ENCODE measurements at regions not wholly inside any gene's neighbourhood (a gene's known extent, or its start where the extent isn't known, plus 50 kb on each side); places are given as distances from the start of the nearest gene placed in this dataset.
"Not testable (repeated sequence)": the region's sequence is repeated elsewhere in the genome, so short reads cannot be mapped to it uniquely, and the experiment has no call there.

DNA sequence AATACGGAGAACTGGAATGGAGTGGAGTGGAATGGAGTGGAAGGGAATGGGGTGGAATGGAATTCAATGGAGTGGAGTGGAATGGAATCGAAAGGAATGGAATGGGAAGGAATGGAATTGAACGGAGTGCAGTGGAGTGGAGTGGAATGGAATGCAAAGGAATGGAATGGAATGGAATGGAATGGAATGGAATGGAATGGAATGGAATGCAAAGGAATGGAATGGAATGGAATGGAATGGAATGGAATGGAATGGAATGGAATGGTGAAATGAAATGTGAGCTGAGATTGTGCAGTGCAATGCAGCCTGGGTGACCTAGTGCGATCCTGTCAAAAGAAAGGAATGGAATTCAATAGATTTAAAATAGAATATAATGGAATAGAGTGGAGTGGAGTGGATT, 357.3 kb upstream of the WSB1 start:
- H3K9me3 ChIP-seq; H3K4me3 ChIP-seq (replicated peaks in 1 of 3); H3K36me3 ChIP-seq; DNase-seq; H3K27me3 ChIP-seq; intact Hi-C loops (cut with DNase I); H3K27ac ChIP-seq; H3K4me1 ChIP-seq: not testable (repeated sequence)
- WGBS, 2 donors: 77 to 83% methylated on average over 4 of the region's 4 CpGs

DNA sequence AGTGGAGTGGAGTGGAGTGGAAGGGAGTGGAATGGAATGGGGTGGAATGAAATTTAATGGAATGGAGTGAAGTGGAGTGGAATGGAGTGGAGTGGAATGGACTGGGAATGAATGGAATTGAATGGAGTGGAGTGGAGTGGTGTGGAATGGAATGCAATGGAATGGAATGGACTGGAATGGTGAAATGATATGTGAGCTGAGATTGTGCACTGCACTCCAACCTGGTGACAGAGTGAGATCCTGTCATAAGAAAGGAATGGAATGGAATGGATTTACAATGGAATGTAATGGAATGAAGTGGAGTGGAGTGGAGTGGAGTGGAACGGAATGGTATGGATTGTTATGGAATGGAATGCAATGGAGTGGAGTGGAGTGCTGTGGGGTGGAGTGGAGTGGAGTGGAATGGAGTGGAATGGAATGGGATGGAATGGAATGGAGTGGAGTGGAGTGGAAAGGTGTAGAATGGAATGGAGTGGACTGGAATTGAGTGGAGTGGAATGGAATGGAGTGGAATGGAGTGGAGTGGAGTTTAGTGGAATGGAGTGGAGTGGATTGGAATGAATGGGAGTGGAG, 356.1 kb upstream of the WSB1 start:
- H3K27ac ChIP-seq; H3K27me3 ChIP-seq; H3K36me3 ChIP-seq; DNase-seq; intact Hi-C loops (cut with DNase I); H3K4me1 ChIP-seq; H3K9me3 ChIP-seq; H3K4me3 ChIP-seq (replicated peaks in 1 of 3): not testable (repeated sequence)
- WGBS, 2 donors: 21 to 23% methylated on average over 1 of the region's 1 CpG

DNA sequence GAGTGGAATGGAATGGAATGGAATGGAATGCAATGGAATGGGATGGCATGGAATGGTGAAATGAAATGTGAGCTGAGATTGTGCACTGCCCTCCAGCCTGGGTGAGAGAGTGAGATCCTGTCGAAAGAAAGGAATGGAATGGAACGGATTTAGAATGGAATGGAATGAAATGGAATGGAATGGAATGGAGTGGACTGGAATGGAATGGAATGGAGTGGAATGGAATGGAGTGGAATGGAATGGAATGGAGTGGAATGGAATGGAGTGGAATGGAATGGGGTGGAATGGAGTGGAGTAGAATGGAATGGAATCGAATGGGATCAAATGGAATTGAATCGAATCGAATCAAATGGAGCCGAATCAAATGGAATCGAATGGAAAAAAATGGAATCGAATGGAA, 354.2 kb upstream of the WSB1 start:
- H3K9me3 ChIP-seq: not testable (repeated sequence)

DNA sequence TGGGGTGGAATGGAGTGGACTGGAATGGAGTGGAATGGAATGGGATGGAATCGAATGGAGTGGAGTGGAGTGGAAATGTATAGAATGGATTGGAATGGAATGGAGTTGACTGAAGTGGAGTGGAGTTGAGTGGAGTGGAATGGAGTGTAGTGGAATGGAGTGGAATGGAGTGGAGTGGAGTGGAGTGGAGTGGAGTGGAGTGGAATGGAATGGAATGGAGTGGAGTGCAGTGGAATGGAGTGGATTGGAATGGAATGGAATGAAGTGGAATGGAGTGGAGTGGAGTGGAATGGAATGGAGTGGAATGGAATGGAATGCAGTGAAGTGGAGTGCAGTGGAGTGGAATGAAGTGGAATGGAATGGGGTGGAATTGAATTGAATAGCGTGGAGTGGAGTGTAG, 353.3 kb upstream of the WSB1 start:
- H3K27me3 ChIP-seq; H3K4me1 ChIP-seq; intact Hi-C loops (cut with DNase I); H3K4me3 ChIP-seq (replicated peaks in 1 of 3); H3K36me3 ChIP-seq; H3K27ac ChIP-seq; H3K9me3 ChIP-seq; DNase-seq: not testable (repeated sequence)
- 44 to 45% methylated on average over 2 of the region's 2 CpGs for WGBS, 2 donors

More for the DNA sequence above, 354.2 kb upstream of the WSB1 start:
- intact Hi-C loops (cut with DNase I); H3K4me1 ChIP-seq; DNase-seq; H3K36me3 ChIP-seq; H3K27me3 ChIP-seq; H3K4me3 ChIP-seq (replicated peaks in 1 of 3); H3K27ac ChIP-seq: not testable (repeated sequence)
- 81% methylated on average over 8 of the region's 8 CpGs for WGBS, 2 donors

DNA sequence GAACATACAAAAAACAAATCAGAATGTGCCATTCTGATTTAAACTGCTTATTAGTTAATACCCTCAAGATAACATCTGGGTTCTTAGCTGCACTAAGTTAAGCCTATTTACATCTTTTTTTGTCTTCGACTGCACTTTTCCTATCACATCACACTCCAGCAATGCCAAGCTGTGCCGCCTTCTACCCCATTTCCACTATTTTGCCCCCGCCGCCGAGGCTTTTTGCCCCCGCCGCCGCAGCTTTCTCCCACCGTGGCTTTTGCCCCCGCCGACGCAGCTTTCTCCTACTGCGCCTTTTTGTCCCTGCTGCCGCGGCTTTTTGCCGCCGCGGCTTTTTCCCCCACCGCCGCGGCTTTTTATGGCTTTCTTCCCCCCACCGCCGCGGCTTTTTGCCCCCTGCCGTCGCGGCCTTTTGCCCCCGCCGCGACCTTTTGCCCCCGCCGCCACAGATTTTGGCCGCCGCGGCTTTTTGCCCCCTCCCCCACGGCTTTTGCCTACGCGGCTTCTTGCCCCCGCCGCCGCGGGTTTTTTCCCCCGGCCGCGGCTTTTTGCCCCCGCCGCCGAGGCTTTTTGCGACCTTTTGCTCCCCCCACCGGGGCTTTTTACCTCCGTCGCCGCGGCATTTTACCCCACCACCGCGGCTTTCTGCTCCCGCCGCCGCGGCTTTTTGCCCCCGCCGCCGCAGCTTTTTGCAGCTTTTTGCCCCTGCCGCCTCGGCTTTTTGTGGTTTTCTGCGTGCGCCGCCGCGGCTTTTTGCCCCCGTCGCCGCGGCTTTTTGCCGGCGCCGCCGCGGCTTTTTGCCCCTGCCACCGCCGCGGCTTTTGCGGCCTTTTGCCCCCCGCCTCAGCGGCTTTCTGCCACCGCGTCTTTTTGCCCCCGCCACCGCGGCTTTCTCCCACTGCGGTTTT, 331.4 kb upstream of the WSB1 start:
- intact Hi-C loops (cut with DNase I): no loop called here
- no peak for DNase-seq
- WGBS, 2 donors: 25 to 37% methylated on average over 88 to 91 of the region's 91 CpGs
- Histone ChIP-seq H3K27me3 (no peaks in the 10 kb centered on the region), H3K9me3 (no peaks in the 10 kb centered on the region), H3K27ac (no peak overlapping the region), H3K36me3 (no peaks in the 10 kb centered on the region), H3K4me3 (replicated peaks in 1 of 3) (no peak overlapping the region), H3K4me1 (no peaks in the 10 kb centered on the region)
- TF ChIP-seq, protein P1, sequence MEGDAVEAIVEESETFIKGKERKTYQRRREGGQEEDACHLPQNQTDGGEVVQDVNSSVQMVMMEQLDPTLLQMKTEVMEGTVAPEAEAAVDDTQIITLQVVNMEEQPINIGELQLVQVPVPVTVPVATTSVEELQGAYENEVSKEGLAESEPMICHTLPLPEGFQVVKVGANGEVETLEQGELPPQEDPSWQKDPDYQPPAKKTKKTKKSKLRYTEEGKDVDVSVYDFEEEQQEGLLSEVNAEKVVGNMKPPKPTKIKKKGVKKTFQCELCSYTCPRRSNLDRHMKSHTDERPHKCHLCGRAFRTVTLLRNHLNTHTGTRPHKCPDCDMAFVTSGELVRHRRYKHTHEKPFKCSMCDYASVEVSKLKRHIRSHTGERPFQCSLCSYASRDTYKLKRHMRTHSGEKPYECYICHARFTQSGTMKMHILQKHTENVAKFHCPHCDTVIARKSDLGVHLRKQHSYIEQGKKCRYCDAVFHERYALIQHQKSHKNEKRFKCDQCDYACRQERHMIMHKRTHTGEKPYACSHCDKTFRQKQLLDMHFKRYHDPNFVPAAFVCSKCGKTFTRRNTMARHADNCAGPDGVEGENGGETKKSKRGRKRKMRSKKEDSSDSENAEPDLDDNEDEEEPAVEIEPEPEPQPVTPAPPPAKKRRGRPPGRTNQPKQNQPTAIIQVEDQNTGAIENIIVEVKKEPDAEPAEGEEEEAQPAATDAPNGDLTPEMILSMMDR (IDR thresholded peaks at IDR 0.05): no peak
- no peak for TF ChIP-seq POLR2A (IDR thresholded peaks at IDR 0.05)

DNA sequence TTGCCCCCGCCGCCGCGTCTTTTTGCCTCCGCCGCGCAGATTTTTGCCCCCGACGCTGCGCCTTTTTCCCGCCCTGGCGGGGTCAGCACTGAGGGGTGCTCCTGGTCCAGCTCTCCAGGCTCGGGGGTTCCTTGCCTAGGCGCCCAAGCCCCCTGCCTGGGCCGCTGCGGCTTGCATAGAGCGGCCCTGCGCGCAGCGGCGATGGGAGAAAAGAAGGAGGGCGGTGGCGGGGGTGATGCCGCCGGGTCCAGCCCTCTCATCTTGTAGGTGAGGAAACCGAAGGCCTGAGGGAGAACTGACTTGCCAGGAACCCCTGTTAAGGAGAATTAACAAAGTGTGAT, 330.8 kb upstream of the WSB1 start:
- intact Hi-C loops (cut with DNase I): no loop called here
- H3K9me3 ChIP-seq: no peaks in the 10 kb centered on the region
- WGBS, 2 donors: 30 to 45% methylated on average over 26 of the region's 26 CpGs
- TF ChIP-seq, protein P1 (IDR thresholded peaks at IDR 0.05): no peak
- no peak for TF ChIP-seq POLR2A (IDR thresholded peaks at IDR 0.05)
- no peak overlapping the region for H3K4me3 ChIP-seq (replicated peaks in 1 of 3)
- no peaks in the 10 kb centered on the region for H3K36me3 ChIP-seq
- no peaks in the 10 kb centered on the region for H3K4me1 ChIP-seq
- DNase-seq: no peak
- H3K27me3 ChIP-seq: no peaks in the 10 kb centered on the region
- no peak overlapping the region for H3K27ac ChIP-seq

DNA sequence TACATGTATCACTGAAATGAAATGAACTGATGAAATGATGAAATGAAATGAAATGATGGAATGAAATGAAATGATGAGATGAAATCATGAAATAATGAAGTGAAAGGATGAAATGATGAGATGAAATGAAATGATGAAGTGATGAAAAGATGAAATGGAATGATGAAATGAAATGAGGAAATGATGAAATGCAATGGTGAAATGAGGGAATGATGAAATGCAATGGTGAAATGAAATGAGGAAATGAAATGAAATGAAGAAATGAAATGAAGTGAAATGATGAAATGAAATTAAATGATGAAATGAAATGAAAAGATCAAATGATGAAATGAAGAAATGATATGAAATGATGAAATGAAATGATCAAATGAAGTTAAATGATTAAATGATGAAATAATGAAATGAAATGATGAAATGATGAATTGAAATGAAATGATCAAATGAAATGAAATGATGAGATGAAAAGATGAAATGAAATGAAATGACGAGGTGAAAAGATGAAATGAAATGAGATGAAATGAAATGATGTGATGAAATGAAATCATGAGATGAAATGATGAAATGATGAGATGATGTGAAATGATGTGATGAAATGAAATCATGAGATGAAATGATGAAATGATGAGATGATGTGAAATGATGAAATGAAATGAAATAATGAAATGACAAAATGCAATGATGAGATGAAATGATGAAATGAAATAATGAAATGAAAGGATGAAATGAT, 327.9 kb upstream of the WSB1 start:
- H3K4me3 ChIP-seq (replicated peaks in 1 of 3); H3K27ac ChIP-seq; H3K36me3 ChIP-seq; intact Hi-C loops (cut with DNase I); H3K4me1 ChIP-seq; H3K9me3 ChIP-seq; DNase-seq; H3K27me3 ChIP-seq: not testable (repeated sequence)
- WGBS, 2 donors: 71% methylated on average over 1 of the region's 1 CpG

DNA sequence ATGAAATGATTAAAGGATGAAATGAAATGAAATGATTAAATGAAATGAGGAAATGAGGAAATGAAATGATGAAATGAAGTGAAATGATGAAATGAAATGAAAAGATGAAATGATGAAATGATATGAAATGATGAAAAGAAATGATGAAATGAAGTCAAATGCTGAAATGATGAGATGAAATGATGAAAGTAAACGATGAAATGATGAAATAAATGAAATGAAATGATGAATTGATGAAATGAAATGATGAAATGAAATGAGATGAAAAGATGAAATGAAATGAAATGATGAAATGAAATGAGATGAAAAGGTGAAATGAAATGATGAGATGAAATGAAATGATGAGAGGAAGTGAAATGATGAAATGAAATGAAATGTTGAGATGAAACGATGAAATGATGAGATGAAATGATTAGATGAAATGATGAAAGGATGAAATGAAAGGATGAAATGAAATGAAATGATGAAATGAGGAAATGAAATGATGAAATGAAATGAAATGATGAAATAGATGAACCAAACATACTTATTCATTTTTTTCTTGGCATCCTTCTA, 327.2 kb upstream of the WSB1 start:
- 53 to 55% methylated on average over 2 of the region's 2 CpGs for WGBS, 2 donors
- H3K4me3 ChIP-seq (replicated peaks in 1 of 3); H3K9me3 ChIP-seq; H3K36me3 ChIP-seq; H3K4me1 ChIP-seq; H3K27ac ChIP-seq; DNase-seq; H3K27me3 ChIP-seq; intact Hi-C loops (cut with DNase I): not testable (repeated sequence)

DNA sequence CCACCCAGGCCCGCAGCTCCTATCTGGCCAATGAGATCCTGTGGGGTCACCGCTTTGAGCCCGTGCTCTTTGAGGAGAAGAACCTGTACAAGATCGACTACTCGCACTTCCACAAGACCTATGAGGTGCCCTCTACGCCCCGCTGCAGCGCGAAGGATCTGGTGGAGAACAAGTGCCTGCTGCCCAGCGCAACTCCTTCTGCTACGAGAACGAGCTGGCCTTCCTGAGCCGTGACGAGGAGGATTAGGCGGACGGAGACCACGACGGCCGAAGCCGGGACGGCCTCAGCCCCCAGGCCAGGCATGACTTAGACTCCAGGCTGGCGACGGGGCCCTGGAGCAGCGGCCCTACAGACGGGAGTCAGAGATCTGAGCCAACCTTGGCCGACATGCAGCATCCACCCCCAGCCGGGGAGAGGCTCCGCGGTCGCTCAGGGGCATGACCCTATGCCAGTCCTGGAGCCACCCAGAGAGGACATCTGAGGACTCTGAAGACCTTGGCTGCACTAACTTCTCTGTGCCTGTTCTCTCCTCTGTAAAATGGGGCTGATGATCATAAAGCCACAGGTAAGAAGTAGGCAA, 312.0 kb upstream of the WSB1 start:
- WGBS, 2 donors: 92 to 94% methylated on average over 24 to 30 of the region's 30 CpGs
- DNase-seq; H3K36me3 ChIP-seq; intact Hi-C loops (cut with DNase I); H3K4me1 ChIP-seq; H3K4me3 ChIP-seq (replicated peaks in 1 of 3); H3K27me3 ChIP-seq; H3K27ac ChIP-seq; H3K9me3 ChIP-seq: not testable (repeated sequence)

DNA sequence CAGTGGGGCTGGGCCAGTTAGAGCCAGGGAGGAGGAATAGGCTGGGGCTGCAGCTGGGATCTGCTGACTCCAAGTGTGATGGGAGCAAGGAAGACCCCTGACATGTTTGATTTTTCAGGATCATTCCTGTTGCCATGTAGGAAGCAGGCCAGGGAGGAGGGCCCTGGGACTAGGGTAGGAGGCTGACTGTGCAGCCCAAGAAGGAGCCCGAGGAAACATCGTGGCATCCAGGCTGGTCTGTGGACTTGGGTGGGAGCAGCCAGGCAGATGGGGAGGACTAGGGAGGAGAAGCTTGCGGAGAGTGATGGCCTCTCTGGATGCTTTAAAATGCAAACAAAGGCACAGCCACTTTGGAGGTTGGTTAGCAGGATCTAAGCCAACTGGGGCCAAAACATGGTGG, 311.4 kb upstream of the WSB1 start:
- intact Hi-C loops (cut with DNase I); H3K4me3 ChIP-seq (replicated peaks in 1 of 3); H3K9me3 ChIP-seq; DNase-seq; H3K27me3 ChIP-seq; H3K4me1 ChIP-seq; H3K27ac ChIP-seq; H3K36me3 ChIP-seq: not testable (repeated sequence)
- WGBS, 2 donors: 80 to 84% methylated on average over 3 of the region's 3 CpGs

Data from thyroid gland (tissue), 4 donors.